ENCODE measurements at regions not wholly inside any gene's neighbourhood (a gene's known extent, or its start where the extent isn't known, plus 50 kb on each side); places are given as distances from the start of the nearest gene placed in this dataset.

DNA sequence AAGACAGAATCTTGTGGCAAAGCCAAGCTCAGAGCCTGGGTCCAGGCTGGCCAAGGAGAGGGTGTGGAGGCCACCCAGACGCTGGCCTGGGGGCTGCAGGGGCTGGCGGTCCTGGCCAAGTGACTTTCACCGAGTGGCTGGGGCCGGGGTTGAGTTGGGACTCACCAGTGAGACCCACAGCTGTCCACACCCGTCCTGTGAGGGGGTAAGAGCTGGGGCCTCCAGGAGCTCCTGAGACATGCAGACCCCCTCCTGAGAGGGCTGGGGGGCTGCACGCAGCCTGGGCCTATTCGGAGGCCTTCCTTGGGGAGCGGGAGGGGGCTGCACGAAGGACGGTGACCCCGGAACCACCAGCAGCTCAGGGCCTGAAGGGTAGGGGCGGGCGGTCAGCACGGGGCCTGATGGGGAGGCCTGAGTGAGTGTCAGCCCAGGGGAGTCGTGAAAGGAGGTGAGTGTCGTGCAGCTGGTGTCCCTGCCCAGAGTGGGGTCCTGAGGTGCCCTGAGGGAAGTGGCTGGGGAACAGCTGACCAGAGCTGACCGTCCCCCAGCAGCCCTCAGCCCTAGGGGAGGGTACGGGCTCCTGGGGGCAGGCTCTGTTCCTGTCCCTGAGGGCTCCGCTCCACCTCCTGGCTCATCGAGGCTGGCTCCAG is 100.9 kb downstream of the FOXL3 start:
- H4K20me1 ChIP-seq (ENCODE audit: control insufficient read depth, insufficient read depth, insufficient read length), result no peaks in the 10 kb centered on the region
- H3K4ac ChIP-seq (ENCODE audit: low read depth, low read length), result no peak overlapping the region
- no peak overlapping the region for H3T11ph ChIP-seq (ENCODE audit: low read length)
- no peak overlapping the region for H3K9ac ChIP-seq (ENCODE audit: extremely low read depth, insufficient read length, low read length)
- Mint-ChIP-seq H3K27me3 (ENCODE audit: low read depth) (peaks cover 14% of the 10 kb centered on the region), H3K4me3 (no peak overlapping the region), H3K27ac (no peak overlapping the region), H3K36me3 (ENCODE audit: insufficient read depth in 1 of 3, low read depth in 3 of 3) (peaks cover 2 to 21% (median 8%) of the 10 kb centered on the region in 3 experiments; a peak in 6 of 7 replicates), H3K4me1 (peaks cover 0 to 3% of the 10 kb centered on the region in 2 experiments; a peak in 1 of 4 replicates), H3K9me3 (peaks cover 29 to 32% of the 10 kb centered on the region in 2 experiments)
- DNase-seq, result no peak
- H2AK5ac ChIP-seq (ENCODE audit: insufficient read length, low read length), result no peak overlapping the region
- no peak overlapping the region for H3K23ac ChIP-seq (ENCODE audit: insufficient read length, low read depth, low read length)
- H3K79me1 ChIP-seq (ENCODE audit: insufficient read depth, low read depth, low read length, poor library complexity, severe bottlenecking), result no peaks in the 10 kb centered on the region
- no peak overlapping the region for H4K5ac ChIP-seq (ENCODE audit: insufficient read length, low read depth, low read length)
- TF ChIP-seq, protein P1, sequence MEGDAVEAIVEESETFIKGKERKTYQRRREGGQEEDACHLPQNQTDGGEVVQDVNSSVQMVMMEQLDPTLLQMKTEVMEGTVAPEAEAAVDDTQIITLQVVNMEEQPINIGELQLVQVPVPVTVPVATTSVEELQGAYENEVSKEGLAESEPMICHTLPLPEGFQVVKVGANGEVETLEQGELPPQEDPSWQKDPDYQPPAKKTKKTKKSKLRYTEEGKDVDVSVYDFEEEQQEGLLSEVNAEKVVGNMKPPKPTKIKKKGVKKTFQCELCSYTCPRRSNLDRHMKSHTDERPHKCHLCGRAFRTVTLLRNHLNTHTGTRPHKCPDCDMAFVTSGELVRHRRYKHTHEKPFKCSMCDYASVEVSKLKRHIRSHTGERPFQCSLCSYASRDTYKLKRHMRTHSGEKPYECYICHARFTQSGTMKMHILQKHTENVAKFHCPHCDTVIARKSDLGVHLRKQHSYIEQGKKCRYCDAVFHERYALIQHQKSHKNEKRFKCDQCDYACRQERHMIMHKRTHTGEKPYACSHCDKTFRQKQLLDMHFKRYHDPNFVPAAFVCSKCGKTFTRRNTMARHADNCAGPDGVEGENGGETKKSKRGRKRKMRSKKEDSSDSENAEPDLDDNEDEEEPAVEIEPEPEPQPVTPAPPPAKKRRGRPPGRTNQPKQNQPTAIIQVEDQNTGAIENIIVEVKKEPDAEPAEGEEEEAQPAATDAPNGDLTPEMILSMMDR (conservative IDR thresholded peaks at IDR 0.05), result no peak
- H4K91ac ChIP-seq (ENCODE audit: insufficient read length, low read depth, low read length), result no peak overlapping the region
- no peak overlapping the region for H2BK120ac ChIP-seq (ENCODE audit: low read depth, low read length, poor library complexity, severe bottlenecking)
- no peaks in the 10 kb centered on the region for H3K27me3 ChIP-seq (ENCODE audit: insufficient read depth, low read length)
- no CpG with 5 or more reads among the region's 20 CpGs for WGBS (ENCODE audit: extremely low coverage, insufficient read length, low lambda C conversion rate)
- H3K4me1 ChIP-seq (ENCODE audit: insufficient read depth, low read length), result no peaks in the 10 kb centered on the region
- H3K4me2 ChIP-seq (ENCODE audit: insufficient read depth, insufficient read length, low read length), result no peak overlapping the region
- no peak overlapping the region for H2BK12ac ChIP-seq (ENCODE audit: insufficient read length, low read depth, low read length)
- H2AFZ ChIP-seq (ENCODE audit: low read length), result no peak overlapping the region
- H3K18ac ChIP-seq (ENCODE audit: insufficient read length, low read depth, low read length), result no peak overlapping the region
- no peak overlapping the region for H3K56ac ChIP-seq (ENCODE audit: insufficient read length, low read depth, low read length)
- H4K8ac ChIP-seq (replicated peaks; ENCODE audit: insufficient read length, low read depth, low read length), result no peak overlapping the region
- H2BK5ac ChIP-seq (ENCODE audit: insufficient read length, low read length), result no peak overlapping the region
- no peaks in the 10 kb centered on the region for H3K79me2 ChIP-seq (ENCODE audit: insufficient read depth, low read length)
- peaks cover 5% of the 10 kb centered on the region for H3K9me3 ChIP-seq (ENCODE audit: control insufficient read depth, low read depth, low read length)
- H2BK15ac ChIP-seq (ENCODE audit: low read depth, low read length), result no peak overlapping the region
- H3K14ac ChIP-seq (ENCODE audit: insufficient read depth, low read length), result no peak overlapping the region; the same call in 1 of the 2 replicates
- H3K27ac ChIP-seq (ENCODE audit: insufficient read length, low read depth, low read length), result no peak overlapping the region
- no peaks in the 10 kb centered on the region for H3K23me2 ChIP-seq (ENCODE audit: insufficient read length, low read depth, low read length, poor library complexity, severe bottlenecking)
- H2BK20ac ChIP-seq (ENCODE audit: low read depth, low read length, poor library complexity, severe bottlenecking), result no peak overlapping the region
